SK-N-SH treated with all-trans-retinoic acid at 6 μM for 48 hours (cell line): ENCODE measurements at regions not wholly inside any gene's neighbourhood (a gene's known extent, or its start where the extent isn't known, plus 50 kb on each side); places are given as distances from the start of the nearest gene placed in this dataset.
"Not testable (repeated sequence)": the region's sequence is repeated elsewhere in the genome, so short reads cannot be mapped to it uniquely, and the experiment has no call there.

Experiments
- ATAC-seq: fragments of 200-7000 bp; cut with Tn5 transposase; 3 replicates; pipeline ENCODE4 v1.9.1; 2020; ENCODE audit warnings: mild to moderate bottlenecking, moderate library complexity
- ARNTL ChIP-seq: fragments of 450-650 bp; formaldehyde crosslinking; IDR thresholded peaks from 2 replicates; pipeline ENCODE4 v1.5.0; 2020; ENCODE audit warnings: low read depth, mild to moderate bottlenecking, moderate library complexity, borderline replicate concordance
- GLIS3 ChIP-seq: fragments of 250-450 bp; sonication (Bioruptor Pico); IDR thresholded peaks from 2 replicates; pipeline ENCODE4 v1.5.0; 2020; ENCODE audit warnings: mild to moderate bottlenecking, moderate library complexity
- ISL1 ChIP-seq: fragments of 250-450 bp; sonication (Bioruptor Pico); IDR thresholded peaks from 2 replicates; pipeline ENCODE4 v2.1.2; 2022; ENCODE audit warnings: mild to moderate bottlenecking, moderate library complexity
- OSR1 ChIP-seq: fragments of 250-450 bp; sonication (Bioruptor Pico); IDR thresholded peaks from 2 replicates; pipeline ENCODE4 v1.8.0; 2022; ENCODE audit warnings: moderate library complexity, mild to moderate bottlenecking, inconsistent platforms
- PPARA ChIP-seq: fragments of 250-450 bp; sonication (Bioruptor Pico); IDR thresholded peaks from 2 replicates; pipeline ENCODE4 v1.5.0; 2020; ENCODE audit warnings: mild to moderate bottlenecking, borderline replicate concordance
- RARB ChIP-seq: fragments of 250-450 bp; sonication (Bioruptor Pico); IDR thresholded peaks from 2 replicates; pipeline ENCODE4 v1.8.0; 2021; ENCODE audit warnings: mild to moderate bottlenecking, moderate library complexity
- SNAI2 ChIP-seq: fragments of 250-450 bp; sonication (Bioruptor Pico); IDR thresholded peaks from 2 replicates; pipeline ENCODE4 v1.5.0; 2020; ENCODE audit warnings: mild to moderate bottlenecking, moderate library complexity
- TCF4 ChIP-seq: fragments of 250-450 bp; sonication (Bioruptor Pico); IDR thresholded peaks from 2 replicates; pipeline ENCODE4 v1.8.0; 2021; ENCODE audit warnings: mild to moderate bottlenecking, moderate library complexity, borderline replicate concordance
- TOX ChIP-seq: fragments of 250-450 bp; sonication (Bioruptor Pico); IDR thresholded peaks from 2 replicates; pipeline ENCODE4 v1.8.0; 2021; ENCODE audit warnings: mild to moderate bottlenecking, moderate library complexity, borderline replicate concordance
- ZC3H10 ChIP-seq: fragments of 250-450 bp; sonication (Bioruptor Pico); IDR thresholded peaks from 2 replicates; pipeline ENCODE4 v1.5.1; 2021; ENCODE audit warnings: mild to moderate bottlenecking, moderate library complexity
- ZFP30 ChIP-seq: fragments of 450-650 bp; formaldehyde crosslinking; IDR thresholded peaks from 2 replicates; pipeline ENCODE4 v1.5.0; 2022; ENCODE audit warnings: mild to moderate bottlenecking, moderate library complexity
- ZNF565 ChIP-seq: fragments of 450-650 bp; formaldehyde crosslinking; conservative IDR thresholded peaks from 2 replicates; pipeline ENCODE4 v1.5.0; 2020; ENCODE audit warnings: low read depth, mild to moderate bottlenecking, moderate library complexity
- ZNF70 ChIP-seq: fragments of 450-650 bp; formaldehyde crosslinking; IDR thresholded peaks from 2 replicates; pipeline ENCODE4 v1.5.0; 2020; ENCODE audit warnings: mild to moderate bottlenecking, moderate library complexity
- TF ChIP-seq, protein P1 (sequence below): fragments of 250-450 bp; sonication (Bioruptor Pico); IDR thresholded peaks from 2 replicates; pipeline ENCODE4 v1.5.1; 2020; ENCODE audit warnings: low read depth, mild to moderate bottlenecking, moderate library complexity
- TF ChIP-seq, protein P2 (sequence below): fragments of 250-450 bp; sonication (Bioruptor Pico); IDR thresholded peaks from 2 replicates; pipeline ENCODE4 v1.8.0; 2020; ENCODE audit warnings: mild to moderate bottlenecking, moderate library complexity, borderline replicate concordance
- TF ChIP-seq, protein P3 (sequence below): fragments of 250-450 bp; sonication (Bioruptor Pico); IDR thresholded peaks from 2 replicates; pipeline ENCODE4 v1.8.0; 2021; ENCODE audit warnings: low read depth, mild to moderate bottlenecking, moderate library complexity, borderline replicate concordance
- TF ChIP-seq, protein P4 (sequence below): fragments of 250-450 bp; sonication (Bioruptor Pico); IDR thresholded peaks from 2 replicates; pipeline ENCODE4 v1.5.1; 2021; ENCODE audit warnings: mild to moderate bottlenecking, moderate library complexity
- TF ChIP-seq, protein P5 (sequence below): fragments of 250-450 bp; sonication (Bioruptor Pico); IDR thresholded peaks from 2 replicates; pipeline ENCODE4 v1.5.0; 2020; ENCODE audit warnings: mild to moderate bottlenecking, moderate library complexity

DNA sequence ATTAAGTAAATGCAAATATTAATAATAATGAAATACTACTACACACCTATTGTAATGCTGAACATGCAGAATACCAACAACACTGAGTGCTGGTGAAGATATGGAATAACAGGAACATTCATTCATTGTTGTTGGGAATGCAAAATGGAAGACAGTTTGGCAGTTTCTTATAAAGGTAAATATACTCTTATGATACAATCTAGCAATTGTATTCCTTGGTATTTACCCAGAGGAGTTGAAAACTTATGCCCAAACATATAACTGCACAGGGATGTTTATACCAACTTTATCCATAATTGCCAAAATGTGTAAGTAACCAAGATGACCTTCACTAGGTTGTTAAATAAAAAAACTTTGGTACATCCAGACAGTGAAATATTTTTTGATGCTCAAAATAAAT lies 636.8 kb downstream of the PRR16 start (continued):
- TF ChIP-seq, protein P1, sequence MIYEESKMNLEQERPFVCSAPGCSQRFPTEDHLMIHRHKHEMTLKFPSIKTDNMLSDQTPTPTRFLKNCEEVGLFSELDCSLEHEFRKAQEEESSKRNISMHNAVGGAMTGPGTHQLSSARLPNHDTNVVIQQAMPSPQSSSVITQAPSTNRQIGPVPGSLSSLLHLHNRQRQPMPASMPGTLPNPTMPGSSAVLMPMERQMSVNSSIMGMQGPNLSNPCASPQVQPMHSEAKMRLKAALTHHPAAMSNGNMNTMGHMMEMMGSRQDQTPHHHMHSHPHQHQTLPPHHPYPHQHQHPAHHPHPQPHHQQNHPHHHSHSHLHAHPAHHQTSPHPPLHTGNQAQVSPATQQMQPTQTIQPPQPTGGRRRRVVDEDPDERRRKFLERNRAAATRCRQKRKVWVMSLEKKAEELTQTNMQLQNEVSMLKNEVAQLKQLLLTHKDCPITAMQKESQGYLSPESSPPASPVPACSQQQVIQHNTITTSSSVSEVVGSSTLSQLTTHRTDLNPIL (CRISPR knock-in tag) = no peak
- TF ChIP-seq ZNF565 (no peak), TCF4 (no peak), ZFP30 (CRISPR knock-in tag) (no peak), ISL1 (CRISPR knock-in tag) (no peak), TOX (CRISPR knock-in tag) (no peak), PPARA (CRISPR knock-in tag) (no peak), OSR1 (no peak)
- TF ChIP-seq, protein P2, sequence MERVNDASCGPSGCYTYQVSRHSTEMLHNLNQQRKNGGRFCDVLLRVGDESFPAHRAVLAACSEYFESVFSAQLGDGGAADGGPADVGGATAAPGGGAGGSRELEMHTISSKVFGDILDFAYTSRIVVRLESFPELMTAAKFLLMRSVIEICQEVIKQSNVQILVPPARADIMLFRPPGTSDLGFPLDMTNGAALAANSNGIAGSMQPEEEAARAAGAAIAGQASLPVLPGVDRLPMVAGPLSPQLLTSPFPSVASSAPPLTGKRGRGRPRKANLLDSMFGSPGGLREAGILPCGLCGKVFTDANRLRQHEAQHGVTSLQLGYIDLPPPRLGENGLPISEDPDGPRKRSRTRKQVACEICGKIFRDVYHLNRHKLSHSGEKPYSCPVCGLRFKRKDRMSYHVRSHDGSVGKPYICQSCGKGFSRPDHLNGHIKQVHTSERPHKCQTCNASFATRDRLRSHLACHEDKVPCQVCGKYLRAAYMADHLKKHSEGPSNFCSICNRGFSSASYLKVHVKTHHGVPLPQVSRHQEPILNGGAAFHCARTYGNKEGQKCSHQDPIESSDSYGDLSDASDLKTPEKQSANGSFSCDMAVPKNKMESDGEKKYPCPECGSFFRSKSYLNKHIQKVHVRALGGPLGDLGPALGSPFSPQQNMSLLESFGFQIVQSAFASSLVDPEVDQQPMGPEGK (CRISPR knock-in tag) = no peak
- TF ChIP-seq, protein P3, sequence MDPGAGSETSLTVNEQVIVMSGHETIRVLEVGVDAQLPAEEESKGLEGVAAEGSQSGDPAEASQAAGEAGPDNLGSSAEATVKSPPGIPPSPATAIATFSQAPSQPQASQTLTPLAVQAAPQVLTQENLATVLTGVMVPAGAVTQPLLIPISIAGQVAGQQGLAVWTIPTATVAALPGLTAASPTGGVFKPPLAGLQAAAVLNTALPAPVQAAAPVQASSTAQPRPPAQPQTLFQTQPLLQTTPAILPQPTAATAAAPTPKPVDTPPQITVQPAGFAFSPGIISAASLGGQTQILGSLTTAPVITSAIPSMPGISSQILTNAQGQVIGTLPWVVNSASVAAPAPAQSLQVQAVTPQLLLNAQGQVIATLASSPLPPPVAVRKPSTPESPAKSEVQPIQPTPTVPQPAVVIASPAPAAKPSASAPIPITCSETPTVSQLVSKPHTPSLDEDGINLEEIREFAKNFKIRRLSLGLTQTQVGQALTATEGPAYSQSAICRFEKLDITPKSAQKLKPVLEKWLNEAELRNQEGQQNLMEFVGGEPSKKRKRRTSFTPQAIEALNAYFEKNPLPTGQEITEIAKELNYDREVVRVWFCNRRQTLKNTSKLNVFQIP = no peak
- TF ChIP-seq, all 23 proteins: peak for 0

DNA sequence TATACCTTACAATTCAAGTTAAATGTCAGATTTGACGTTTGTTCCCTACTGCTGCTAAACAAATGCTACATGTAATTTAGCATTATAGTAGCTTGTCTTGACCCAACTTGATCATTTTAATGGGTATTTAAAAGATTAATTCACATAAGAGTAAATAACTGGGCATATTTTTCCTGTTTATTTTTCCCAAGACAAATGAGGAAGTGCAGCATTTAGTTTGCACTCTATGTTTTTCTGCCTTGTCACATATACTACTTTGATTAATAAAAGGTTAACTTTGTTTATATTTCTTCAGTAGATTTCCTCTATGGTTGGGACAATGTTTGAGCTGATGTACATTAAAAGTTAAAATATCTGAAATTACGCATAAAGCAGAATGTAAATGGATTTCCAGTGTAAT lies 641.8 kb downstream of the PRR16 start:
- TF ChIP-seq TCF4 (no peak), ZFP30 (CRISPR knock-in tag) (no peak), OSR1 (no peak), RARB (CRISPR knock-in tag) (no peak)
- TF ChIP-seq, protein P2 (CRISPR knock-in tag) = no peak
- no peak for ATAC-seq

DNA sequence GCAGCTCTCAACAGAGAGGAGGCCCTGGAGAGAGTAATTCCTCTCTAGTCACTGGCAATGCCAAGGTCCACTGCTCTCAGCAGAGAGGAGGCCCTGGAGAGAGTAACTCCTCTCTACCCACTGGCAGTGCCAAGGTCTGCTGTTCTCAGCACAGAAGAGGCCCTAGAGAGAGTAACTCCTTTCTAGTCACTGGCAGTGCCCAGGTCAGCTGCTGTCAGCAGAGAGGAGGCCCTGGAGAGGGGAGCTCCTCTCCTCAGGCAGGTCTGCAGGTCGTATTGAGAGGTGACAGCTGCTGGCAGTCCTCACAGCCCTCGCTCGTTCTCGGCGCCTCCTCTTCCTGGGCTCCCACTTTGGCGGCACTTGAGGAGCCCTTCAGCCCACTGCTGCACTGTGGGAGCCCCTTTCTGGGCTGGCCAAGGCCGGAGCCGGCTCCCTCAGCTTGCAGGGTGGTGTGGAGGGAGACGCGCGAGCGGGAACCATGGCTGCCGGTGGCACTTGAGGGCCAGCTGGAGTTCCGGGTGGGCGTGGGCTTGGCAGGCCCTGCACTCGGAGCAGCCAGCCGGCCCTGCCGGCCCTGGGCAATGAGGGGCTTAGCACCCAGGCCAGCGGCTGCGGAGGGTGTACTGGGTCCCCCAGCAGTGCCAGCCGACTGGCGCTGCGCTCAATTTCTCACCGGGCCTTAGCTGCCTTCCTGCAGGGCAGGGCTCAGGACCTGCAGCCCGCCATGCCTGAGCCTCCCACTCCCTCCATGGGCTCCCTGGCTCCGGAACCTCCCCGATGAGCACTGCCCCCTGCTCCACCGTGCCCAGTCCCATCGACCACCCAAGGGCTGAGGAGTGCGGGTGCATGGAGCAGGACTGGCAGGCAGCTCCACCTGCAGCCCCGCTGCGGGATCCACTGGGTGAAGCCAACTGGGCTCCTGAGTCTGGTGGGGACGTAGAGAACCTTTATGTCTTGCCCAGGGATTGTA lies 642.9 kb downstream of the PRR16 start:
- not testable (repeated sequence) for ATAC-seq

DNA sequence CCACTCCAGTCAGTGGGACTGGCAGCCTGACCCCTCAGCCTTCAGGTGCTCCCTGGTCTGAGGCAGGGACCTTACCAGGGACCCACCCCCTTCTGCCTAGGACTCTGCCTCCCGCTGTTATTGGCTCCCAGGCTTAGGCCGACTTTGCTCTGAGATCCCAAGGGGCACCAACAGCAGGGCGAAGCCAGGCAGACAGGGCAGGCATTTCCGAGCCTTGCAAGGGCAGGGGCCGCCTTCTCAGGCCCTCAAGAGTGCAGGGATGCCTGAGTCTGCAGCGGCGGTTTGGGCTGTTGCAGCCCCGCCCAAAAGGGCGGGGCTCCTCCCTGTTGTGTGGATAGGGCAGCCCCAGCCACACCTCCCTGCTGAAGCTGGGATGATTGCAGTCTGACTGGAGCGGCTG lies 644.6 kb downstream of the PRR16 start:
- ATAC-seq = no peak
- TF ChIP-seq ZFP30 (CRISPR knock-in tag) (no peak), ZC3H10 (no peak), ARNTL (no peak), PPARA (CRISPR knock-in tag) (no peak)
- TF ChIP-seq, protein P4, sequence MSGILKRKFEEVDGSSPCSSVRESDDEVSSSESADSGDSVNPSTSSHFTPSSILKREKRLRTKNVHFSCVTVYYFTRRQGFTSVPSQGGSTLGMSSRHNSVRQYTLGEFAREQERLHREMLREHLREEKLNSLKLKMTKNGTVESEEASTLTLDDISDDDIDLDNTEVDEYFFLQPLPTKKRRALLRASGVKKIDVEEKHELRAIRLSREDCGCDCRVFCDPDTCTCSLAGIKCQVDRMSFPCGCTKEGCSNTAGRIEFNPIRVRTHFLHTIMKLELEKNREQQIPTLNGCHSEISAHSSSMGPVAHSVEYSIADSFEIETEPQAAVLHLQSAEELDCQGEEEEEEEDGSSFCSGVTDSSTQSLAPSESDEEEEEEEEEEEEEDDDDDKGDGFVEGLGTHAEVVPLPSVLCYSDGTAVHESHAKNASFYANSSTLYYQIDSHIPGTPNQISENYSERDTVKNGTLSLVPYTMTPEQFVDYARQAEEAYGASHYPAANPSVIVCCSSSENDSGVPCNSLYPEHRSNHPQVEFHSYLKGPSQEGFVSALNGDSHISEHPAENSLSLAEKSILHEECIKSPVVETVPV (CRISPR knock-in tag) = no peak

DNA sequence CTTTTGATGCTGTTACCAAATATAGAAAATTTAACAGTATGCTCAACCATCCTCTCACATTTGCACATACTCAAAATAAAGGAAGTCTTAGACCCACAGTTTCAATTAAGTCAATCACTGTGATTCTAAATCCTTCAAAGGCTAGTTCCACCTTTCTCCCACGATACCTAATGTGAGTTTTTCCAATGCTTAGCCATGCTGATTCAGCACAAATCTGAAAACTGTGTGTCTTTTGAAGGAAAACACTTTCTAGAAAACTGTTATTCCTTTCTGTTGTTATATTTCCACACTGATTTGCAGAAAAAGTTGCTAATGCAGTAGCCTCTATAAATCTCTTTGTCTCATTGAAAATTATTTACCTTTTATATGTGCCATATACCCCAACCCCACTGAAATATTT lies 645.7 kb downstream of the PRR16 start:
- ATAC-seq = no peak
- TF ChIP-seq, protein P3 = no peak
- TF ChIP-seq GLIS3 (CRISPR knock-in tag) = no peak
- TF ChIP-seq ISL1 (CRISPR knock-in tag) = no peak
- no peak for TF ChIP-seq PPARA (CRISPR knock-in tag)
- TF ChIP-seq ZNF565 = no peak
- TF ChIP-seq, protein P5, sequence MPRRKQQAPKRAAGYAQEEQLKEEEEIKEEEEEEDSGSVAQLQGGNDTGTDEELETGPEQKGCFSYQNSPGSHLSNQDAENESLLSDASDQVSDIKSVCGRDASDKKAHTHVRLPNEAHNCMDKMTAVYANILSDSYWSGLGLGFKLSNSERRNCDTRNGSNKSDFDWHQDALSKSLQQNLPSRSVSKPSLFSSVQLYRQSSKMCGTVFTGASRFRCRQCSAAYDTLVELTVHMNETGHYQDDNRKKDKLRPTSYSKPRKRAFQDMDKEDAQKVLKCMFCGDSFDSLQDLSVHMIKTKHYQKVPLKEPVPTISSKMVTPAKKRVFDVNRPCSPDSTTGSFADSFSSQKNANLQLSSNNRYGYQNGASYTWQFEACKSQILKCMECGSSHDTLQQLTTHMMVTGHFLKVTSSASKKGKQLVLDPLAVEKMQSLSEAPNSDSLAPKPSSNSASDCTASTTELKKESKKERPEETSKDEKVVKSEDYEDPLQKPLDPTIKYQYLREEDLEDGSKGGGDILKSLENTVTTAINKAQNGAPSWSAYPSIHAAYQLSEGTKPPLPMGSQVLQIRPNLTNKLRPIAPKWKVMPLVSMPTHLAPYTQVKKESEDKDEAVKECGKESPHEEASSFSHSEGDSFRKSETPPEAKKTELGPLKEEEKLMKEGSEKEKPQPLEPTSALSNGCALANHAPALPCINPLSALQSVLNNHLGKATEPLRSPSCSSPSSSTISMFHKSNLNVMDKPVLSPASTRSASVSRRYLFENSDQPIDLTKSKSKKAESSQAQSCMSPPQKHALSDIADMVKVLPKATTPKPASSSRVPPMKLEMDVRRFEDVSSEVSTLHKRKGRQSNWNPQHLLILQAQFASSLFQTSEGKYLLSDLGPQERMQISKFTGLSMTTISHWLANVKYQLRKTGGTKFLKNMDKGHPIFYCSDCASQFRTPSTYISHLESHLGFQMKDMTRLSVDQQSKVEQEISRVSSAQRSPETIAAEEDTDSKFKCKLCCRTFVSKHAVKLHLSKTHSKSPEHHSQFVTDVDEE (CRISPR knock-in tag) = no peak
- TF ChIP-seq SNAI2 = no peak
- TF ChIP-seq ZNF70 = no peak
